ENCODE measurements at regions not wholly inside any gene's neighbourhood (a gene's known extent, or its start where the extent isn't known, plus 50 kb on each side); places are given as distances from the start of the nearest gene placed in this dataset.

GRCh38 chr15:93469994-93470393 lies 381.0 kb upstream of the RGMA start:
- H3K4me3 ChIP-seq (replicated peaks in 1 of 2; ENCODE audit: low read depth in 1 of 2, low read length in 2 of 2), result no peak overlapping the region
- ATAC-seq (no peak), DNase-seq (ENCODE audit: low read depth, low spot score) (no peak)
- no peak overlapping the region for H2AFZ ChIP-seq (ENCODE audit: low read depth, low read length, poor library complexity, severe bottlenecking)
- H3K9me2 ChIP-seq (ENCODE audit: insufficient read depth), result no peaks in the 10 kb centered on the region
- H3K4me2 ChIP-seq (ENCODE audit: low read length), result no peak overlapping the region
- no TSS peak for BruUV-seq (replicated peaks)
- ChIA-PET RAD21 (ENCODE audit: low non-redundant PET in 1 of 2, low total read pairs in 2 of 2, uncharacterized antibody in 2 of 2, unreplicated experiment in 2 of 2) (no interaction called here), CTCF (no interaction called here), POLR2A (no interaction called here)
- no peaks in the 10 kb centered on the region for H4K20me1 ChIP-seq (ENCODE audit: insufficient read depth)
- no peaks in the 10 kb centered on the region for H3K9me3 ChIP-seq (ENCODE audit: control insufficient read depth in 1 of 2, insufficient read depth in 1 of 2, low read depth in 1 of 2, low read length in 2 of 2)
- TF ChIP-seq TCF7L2 (IDR thresholded peaks at IDR 0.05; ENCODE audit: borderline replicate concordance, extremely low read depth, insufficient read depth, insufficient read length) (no peak), EZH2 (IDR thresholded peaks at IDR 0.05) (no peak), YY1 (IDR thresholded peaks at IDR 0.05; ENCODE audit: extremely low read depth, insufficient replicate concordance, low read depth, low read length) (no peak), CTCF (IDR thresholded peaks at IDR 0.05 in 2 of 3, conservative IDR thresholded peaks at IDR 0.05 in 1 of 3; ENCODE audit: borderline replicate concordance in 1 of 3, insufficient read depth in 1 of 3, low read depth in 2 of 3, low read length in 2 of 3) (no peak), EZH2phosphoT487 (IDR thresholded peaks at IDR 0.05; ENCODE audit: borderline replicate concordance) (no peak), ZBTB33 (IDR thresholded peaks at IDR 0.05; ENCODE audit: extremely low read depth, insufficient replicate concordance, low read length) (no peak), EGR1 (IDR thresholded peaks at IDR 0.05; ENCODE audit: low read depth) (no peak), CEBPB (IDR thresholded peaks at IDR 0.05; ENCODE audit: low read depth) (no peak), ZNF274 (IDR thresholded peaks at IDR 0.05; ENCODE audit: low read depth, low read length) (no peak), CBX3 (IDR thresholded peaks at IDR 0.05; ENCODE audit: low read depth) (no peak), POLR2AphosphoS5 (IDR thresholded peaks at IDR 0.05; ENCODE audit: low read depth, low read length) (no peak), SRF (IDR thresholded peaks at IDR 0.05; ENCODE audit: low read depth) (no peak), POLR2A (IDR thresholded peaks at IDR 0.05; ENCODE audit: borderline replicate concordance, extremely low read depth, insufficient read depth, insufficient read length) (no peak), ZFX (IDR thresholded peaks at IDR 0.05) (no peak), RAD21 (IDR thresholded peaks at IDR 0.05; ENCODE audit: low read depth) (no peak), FOSL1 (IDR thresholded peaks at IDR 0.05; ENCODE audit: low read depth) (no peak)
- TF ChIP-seq, protein P1, sequence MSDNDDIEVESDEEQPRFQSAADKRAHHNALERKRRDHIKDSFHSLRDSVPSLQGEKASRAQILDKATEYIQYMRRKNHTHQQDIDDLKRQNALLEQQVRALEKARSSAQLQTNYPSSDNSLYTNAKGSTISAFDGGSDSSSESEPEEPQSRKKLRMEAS (IDR thresholded peaks at IDR 0.05), result no peak
- TF ChIP-seq, protein P2, sequence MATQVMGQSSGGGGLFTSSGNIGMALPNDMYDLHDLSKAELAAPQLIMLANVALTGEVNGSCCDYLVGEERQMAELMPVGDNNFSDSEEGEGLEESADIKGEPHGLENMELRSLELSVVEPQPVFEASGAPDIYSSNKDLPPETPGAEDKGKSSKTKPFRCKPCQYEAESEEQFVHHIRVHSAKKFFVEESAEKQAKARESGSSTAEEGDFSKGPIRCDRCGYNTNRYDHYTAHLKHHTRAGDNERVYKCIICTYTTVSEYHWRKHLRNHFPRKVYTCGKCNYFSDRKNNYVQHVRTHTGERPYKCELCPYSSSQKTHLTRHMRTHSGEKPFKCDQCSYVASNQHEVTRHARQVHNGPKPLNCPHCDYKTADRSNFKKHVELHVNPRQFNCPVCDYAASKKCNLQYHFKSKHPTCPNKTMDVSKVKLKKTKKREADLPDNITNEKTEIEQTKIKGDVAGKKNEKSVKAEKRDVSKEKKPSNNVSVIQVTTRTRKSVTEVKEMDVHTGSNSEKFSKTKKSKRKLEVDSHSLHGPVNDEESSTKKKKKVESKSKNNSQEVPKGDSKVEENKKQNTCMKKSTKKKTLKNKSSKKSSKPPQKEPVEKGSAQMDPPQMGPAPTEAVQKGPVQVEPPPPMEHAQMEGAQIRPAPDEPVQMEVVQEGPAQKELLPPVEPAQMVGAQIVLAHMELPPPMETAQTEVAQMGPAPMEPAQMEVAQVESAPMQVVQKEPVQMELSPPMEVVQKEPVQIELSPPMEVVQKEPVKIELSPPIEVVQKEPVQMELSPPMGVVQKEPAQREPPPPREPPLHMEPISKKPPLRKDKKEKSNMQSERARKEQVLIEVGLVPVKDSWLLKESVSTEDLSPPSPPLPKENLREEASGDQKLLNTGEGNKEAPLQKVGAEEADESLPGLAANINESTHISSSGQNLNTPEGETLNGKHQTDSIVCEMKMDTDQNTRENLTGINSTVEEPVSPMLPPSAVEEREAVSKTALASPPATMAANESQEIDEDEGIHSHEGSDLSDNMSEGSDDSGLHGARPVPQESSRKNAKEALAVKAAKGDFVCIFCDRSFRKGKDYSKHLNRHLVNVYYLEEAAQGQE (IDR thresholded peaks at IDR 0.05; ENCODE audit: low read depth), result no peak
- H3K36me3 ChIP-seq (ENCODE audit: control insufficient read depth in 1 of 2, insufficient read depth in 2 of 2, low read length in 2 of 2), result no peaks in the 10 kb centered on the region
- H3K27me3 ChIP-seq (ENCODE audit: insufficient read depth, low read length), result 0 out of 2 replicates have a peak, but pooled peaks cover 1% of the 10 kb centered on the region
- no peaks in the 10 kb centered on the region for H3K79me2 ChIP-seq (ENCODE audit: insufficient read depth, low read length)
- no peak overlapping the region for H3K27ac ChIP-seq (ENCODE audit: low read depth, low read length)
- no peaks in the 10 kb centered on the region for H3K4me1 ChIP-seq (ENCODE audit: control insufficient read depth in 1 of 2, insufficient read depth in 2 of 2, low read length in 2 of 2)
- no peak overlapping the region for H3K9ac ChIP-seq (ENCODE audit: low read length)
- intact Hi-C loops (cut with micrococcal nuclease), result no loop called here
